Muscle of leg (tissue), 3 donors: ENCODE measurements at regions not wholly inside any gene's neighbourhood (a gene's known extent, or its start where the extent isn't known, plus 50 kb on each side); places are given as distances from the start of the nearest gene placed in this dataset.

Experiments
- DNase-seq: peaks from one replicate; pipeline ENCODE4 v3.0.0; 2013
- H3K27ac ChIP-seq: one replicate; pipeline ENCODE4 v1.5.1; 2013; ENCODE audit warnings: mild to moderate bottlenecking, low read length, control low read depth
- H3K27me3 ChIP-seq: one replicate; pipeline ENCODE4 v1.6.1; 2013; ENCODE audit warnings: low read length; ENCODE audit not compliant: control insufficient read depth, insufficient read depth
- H3K36me3 ChIP-seq: one replicate; pipeline ENCODE4 v1.6.1; 2013; ENCODE audit warnings: low read length; ENCODE audit not compliant: control insufficient read depth, insufficient read depth
- H3K4me1 ChIP-seq: one replicate; pipeline ENCODE4 v1.6.1; 2013; ENCODE audit warnings: low read length; ENCODE audit not compliant: control insufficient read depth, insufficient read depth
- H3K4me3 ChIP-seq: one replicate; pipeline ENCODE4 v1.5.1; 2013; ENCODE audit warnings: low read length, control low read depth
- H3K9me3 ChIP-seq: replicated peaks from 2 replicates; pipeline ENCODE4 v1.6.1; 2013; ENCODE audit warnings: low read depth, low read length; ENCODE audit not compliant: control insufficient read depth
- WGBS: methylation state at CpG from one replicate; pipeline ENCODE4 v1.1.5; 2013; ENCODE audit warnings: missing lambda C conversion rate; ENCODE audit not compliant: insufficient coverage; 5-methylcytosine and 5-hydroxymethylcytosine counted together

DNA sequence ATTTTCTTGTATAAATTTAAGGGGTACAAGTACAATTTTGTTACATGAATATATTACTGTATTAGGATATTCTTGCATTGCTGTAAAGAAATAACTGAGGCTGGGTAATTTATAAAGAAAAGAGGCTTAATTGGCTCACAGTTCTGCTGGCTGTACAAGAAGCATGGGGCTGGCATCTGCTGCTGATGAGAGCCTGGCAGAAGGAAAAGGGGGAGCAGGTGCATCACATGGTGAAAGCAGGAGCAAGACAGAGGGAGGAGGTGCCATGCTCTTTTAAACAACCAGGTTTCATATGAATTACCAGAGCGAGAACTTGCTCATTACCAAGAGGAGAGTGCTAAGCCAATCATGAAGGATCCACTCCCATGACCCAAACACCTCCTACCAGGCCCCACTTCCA, 399.5 kb upstream of the RAB6C start:
- Histone ChIP-seq H3K36me3 (no peaks in the 10 kb centered on the region), H3K27ac (no peak overlapping the region), H3K9me3 (no peaks in the 10 kb centered on the region), H3K27me3 (no peaks in the 10 kb centered on the region), H3K4me3 (no peak overlapping the region), H3K4me1 (no peaks in the 10 kb centered on the region)
- no peak for DNase-seq
- WGBS: no CpG with 5 or more reads among the region's 1 CpG

- no peak overlapping the region for H3K4me3 ChIP-seq
- H3K4me1 ChIP-seq: no peaks in the 10 kb centered on the region
- no peaks in the 10 kb centered on the region for H3K36me3 ChIP-seq
- H3K9me3 ChIP-seq: no peaks in the 10 kb centered on the region
- no peak for DNase-seq
- H3K27ac ChIP-seq: no peak overlapping the region
- H3K27me3 ChIP-seq: peaks cover 2% of the 10 kb centered on the region
These were observed 393.7 kb upstream of the RAB6C start for GRCh38 chr2:129585760-129586159.

- no peak for DNase-seq
These were observed 391.9 kb upstream of the RAB6C start for GRCh38 chr2:129587426-129588064.

DNA sequence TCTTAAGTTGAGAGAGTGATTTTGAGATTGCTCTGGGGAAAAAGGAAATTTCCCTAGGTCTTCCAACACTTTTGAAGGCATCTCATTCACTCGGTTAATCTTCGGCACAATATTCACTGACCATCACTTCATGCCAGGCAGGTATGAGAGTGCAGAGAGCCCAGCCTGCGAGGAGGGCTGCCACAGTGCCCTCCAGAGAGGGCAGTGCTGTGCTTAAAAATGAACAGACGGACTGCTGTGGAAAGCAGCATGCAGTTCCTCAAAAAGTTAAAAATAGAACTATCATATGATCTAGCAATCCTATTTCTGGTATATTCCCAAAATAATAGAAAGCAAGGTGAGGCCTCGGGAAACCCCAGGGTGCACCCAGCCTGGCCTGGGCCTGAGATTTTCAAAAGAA, 374.9 kb upstream of the RAB6C start:
- Histone ChIP-seq H3K36me3 (no peaks in the 10 kb centered on the region), H3K4me3 (no peak overlapping the region), H3K27me3 (peaks cover 3% of the 10 kb centered on the region), H3K4me1 (peaks cover 18% of the 10 kb centered on the region), H3K9me3 (no peaks in the 10 kb centered on the region), H3K27ac (no peak overlapping the region)
- no peak for DNase-seq
- 60% methylated on average over 1 of the region's 5 CpGs for WGBS

More at GRCh38 chr2:129587426-129588064, 391.9 kb upstream of the RAB6C start:
- Histone ChIP-seq H3K9me3 (no peaks in the 10 kb centered on the region), H3K4me3 (no peak overlapping the region), H3K36me3 (no peaks in the 10 kb centered on the region), H3K27ac (no peak overlapping the region), H3K4me1 (no peaks in the 10 kb centered on the region), H3K27me3 (peaks cover 2% of the 10 kb centered on the region)
- 58% methylated on average over 48 of the region's 51 CpGs for WGBS

DNA sequence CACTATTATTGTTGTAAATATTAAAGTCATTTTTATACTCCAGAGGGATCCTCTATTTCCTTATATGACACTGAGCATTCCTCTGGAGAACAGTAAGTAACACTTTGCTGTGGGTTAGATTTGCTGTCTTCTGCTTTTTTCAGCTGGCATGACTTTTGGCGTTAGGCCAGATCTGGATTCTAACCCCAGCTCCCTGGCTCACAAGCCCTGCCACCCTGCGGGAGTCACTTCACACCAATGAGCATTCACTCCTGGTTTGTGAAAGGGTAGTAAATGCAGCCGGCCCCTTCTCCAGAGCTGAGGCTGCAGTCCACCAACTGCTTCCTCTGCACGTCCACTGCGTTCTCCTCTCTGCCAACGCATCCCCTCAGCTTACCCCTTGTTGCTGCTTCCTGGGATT, 373.8 kb upstream of the RAB6C start:
- no peaks in the 10 kb centered on the region for H3K36me3 ChIP-seq
- no peak overlapping the region for H3K27ac ChIP-seq
- H3K4me1 ChIP-seq: peaks cover 18% of the 10 kb centered on the region
- peak; percentile 33 for DNase-seq
- H3K4me3 ChIP-seq: no peak overlapping the region
- peaks cover 3% of the 10 kb centered on the region for H3K27me3 ChIP-seq
- H3K9me3 ChIP-seq: no peaks in the 10 kb centered on the region
- WGBS: 53% methylated on average over 4 of the region's 6 CpGs

GRCh38 chr2:129606496-129607270, 372.8 kb upstream of the RAB6C start:
- no peaks in the 10 kb centered on the region for H3K36me3 ChIP-seq
- H3K9me3 ChIP-seq: no peaks in the 10 kb centered on the region
- no peak overlapping the region for H3K27ac ChIP-seq
- peaks cover 18% of the 10 kb centered on the region for H3K4me1 ChIP-seq
- no peak overlapping the region for H3K4me3 ChIP-seq
- 60% methylated on average over 9 of the region's 12 CpGs for WGBS
- peaks cover 3% of the 10 kb centered on the region for H3K27me3 ChIP-seq
- peak; percentile 44 for DNase-seq

- H3K27ac ChIP-seq: no peak overlapping the region
- no peaks in the 10 kb centered on the region for H3K27me3 ChIP-seq
- WGBS: no CpG with 5 or more reads among the region's 3 CpGs
- H3K4me1 ChIP-seq: peaks cover 15% of the 10 kb centered on the region
- H3K9me3 ChIP-seq: no peaks in the 10 kb centered on the region
- H3K4me3 ChIP-seq: no peak overlapping the region
- no peaks in the 10 kb centered on the region for H3K36me3 ChIP-seq
- DNase-seq: no peak
These were observed 370.2 kb upstream of the RAB6C start for GRCh38 chr2:129609224-129609623.

DNA sequence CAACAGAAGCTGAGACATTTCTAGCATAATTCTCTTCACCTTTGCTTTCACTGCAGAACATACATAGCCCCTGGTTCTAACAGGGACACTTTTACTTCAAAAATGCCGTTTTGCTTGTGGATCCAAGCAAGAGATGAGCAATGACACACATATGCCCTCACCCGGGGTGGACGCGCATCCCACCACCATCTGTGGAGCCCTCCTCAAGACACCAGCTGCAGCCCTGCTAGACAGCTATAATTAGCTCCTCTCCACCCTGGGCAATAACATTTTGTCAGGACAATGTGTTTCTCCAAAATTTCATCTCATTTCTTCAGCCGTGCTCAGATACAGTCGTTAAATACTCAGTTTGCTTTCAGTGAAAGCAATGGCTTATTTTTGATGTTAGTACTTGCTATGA, 368.7 kb upstream of the RAB6C start:
- DNase-seq: no peak
- Histone ChIP-seq H3K27me3 (no peaks in the 10 kb centered on the region), H3K9me3 (no peaks in the 10 kb centered on the region), H3K27ac (no peak overlapping the region), H3K4me1 (peaks cover 5% of the 10 kb centered on the region), H3K4me3 (no peak overlapping the region), H3K36me3 (no peaks in the 10 kb centered on the region)
- WGBS: 90% methylated on average over 4 of the region's 6 CpGs

- H3K4me3 ChIP-seq: no peak overlapping the region
- H3K4me1 ChIP-seq: no peaks in the 10 kb centered on the region
- H3K27me3 ChIP-seq: no peaks in the 10 kb centered on the region
- 68% methylated on average over 6 of the region's 6 CpGs for WGBS
- no peak for DNase-seq
- H3K27ac ChIP-seq: no peak overlapping the region
- H3K36me3 ChIP-seq: no peaks in the 10 kb centered on the region
- H3K9me3 ChIP-seq: no peaks in the 10 kb centered on the region
These were observed 368.0 kb upstream of the RAB6C start for GRCh38 chr2:129611471-129611870.

- WGBS: 11% methylated on average over 4 of the region's 5 CpGs
- H3K9me3 ChIP-seq: no peaks in the 10 kb centered on the region
- no peaks in the 10 kb centered on the region for H3K36me3 ChIP-seq
- no peak overlapping the region for H3K4me3 ChIP-seq
- no peaks in the 10 kb centered on the region for H3K27me3 ChIP-seq
- DNase-seq: peak; percentile 23
- no peak overlapping the region for H3K27ac ChIP-seq
- H3K4me1 ChIP-seq: peaks cover 3% of the 10 kb centered on the region
These were observed 360.0 kb upstream of the RAB6C start for GRCh38 chr2:129619471-129619870.
